SH-SY5Y (cell line): ENCODE measurements at regions not wholly inside any gene's neighbourhood (a gene's known extent, or its start where the extent isn't known, plus 50 kb on each side); places are given as distances from the start of the nearest gene placed in this dataset.

ENCODE experiments used
- GATA2 ChIP-seq: IDR thresholded peaks from 2 replicates; pipeline ENCODE4 v1.6.1; 2011; ENCODE audit warnings: mild to moderate bottlenecking, low read depth, low read length
- GATA3 ChIP-seq: IDR thresholded peaks from 2 replicates; pipeline ENCODE4 v1.6.1; 2011; ENCODE audit warnings: low read depth, mild to moderate bottlenecking, low read length, moderate library complexity

- no peak for TF ChIP-seq GATA2
- TF ChIP-seq GATA3 = no peak
Measured at GRCh38 chr6:112879920-112880413, 532.8 kb downstream of the RFPL4B start.
